GM19468 (cell line): ENCODE measurements at regions not wholly inside any gene's neighbourhood (a gene's known extent, or its start where the extent isn't known, plus 50 kb on each side); places are given as distances from the start of the nearest gene placed in this dataset.

Source experiments
- ATAC-seq: cut with Tn5 transposase; IDR thresholded peaks from one replicate; pipeline ENCODE4 v1.9.1; 2021; ENCODE audit warnings: mild to moderate bottlenecking, moderate library complexity, moderate number of reproducible peaks; ENCODE audit not compliant: unreplicated experiment; ENCODE audit errors: extremely low read depth

GRCh38 chr17:73997059-73997458 lies 206.4 kb upstream of the RPL38 start:
- no peak for ATAC-seq

- no peak for ATAC-seq
Measured at GRCh38 chr17:73998249-73998648, 205.2 kb upstream of the RPL38 start.

- ATAC-seq, result no peak
Measured at GRCh38 chr17:73998653-73999645, 204.5 kb upstream of the RPL38 start.

- ATAC-seq, result no peak
Measured at GRCh38 chr17:74001145-74001544, 202.3 kb upstream of the RPL38 start.

GRCh38 chr17:74002241-74002640 lies 201.2 kb upstream of the RPL38 start:
- ATAC-seq, result no peak

- no peak for ATAC-seq
Measured at GRCh38 chr17:74004056-74004455, 199.4 kb upstream of the RPL38 start.

GRCh38 chr17:74005790-74006189 lies 197.7 kb upstream of the RPL38 start:
- no peak for ATAC-seq

- no peak for ATAC-seq
Measured at GRCh38 chr17:74006371-74006770, 197.1 kb upstream of the RPL38 start.

GRCh38 chr17:74008196-74008595 lies 195.3 kb upstream of the RPL38 start:
- no peak for ATAC-seq

- no peak for ATAC-seq
Measured at GRCh38 chr17:74009056-74009625, 194.3 kb upstream of the RPL38 start.

- ATAC-seq, result no peak
Measured at GRCh38 chr17:74010903-74011302, 192.6 kb upstream of the RPL38 start.

GRCh38 chr17:74011966-74012365 lies 191.5 kb upstream of the RPL38 start:
- no peak for ATAC-seq

GRCh38 chr17:74012465-74012864 lies 191.0 kb upstream of the RPL38 start:
- ATAC-seq, result no peak

GRCh38 chr17:74015316-74015715 lies 188.2 kb upstream of the RPL38 start:
- ATAC-seq, result no peak

GRCh38 chr17:74015990-74016389 lies 187.5 kb upstream of the RPL38 start:
- ATAC-seq, result no peak

GRCh38 chr17:74016461-74016860 lies 187.0 kb upstream of the RPL38 start:
- ATAC-seq, result no peak

GRCh38 chr17:74017466-74017865 lies 186.0 kb upstream of the RPL38 start:
- ATAC-seq, result no peak

GRCh38 chr17:74018115-74018514 lies 185.4 kb upstream of the RPL38 start:
- no peak for ATAC-seq

GRCh38 chr17:74019271-74019670 lies 184.2 kb upstream of the RPL38 start:
- no peak for ATAC-seq

GRCh38 chr17:74019860-74020259 lies 183.6 kb upstream of the RPL38 start:
- no peak for ATAC-seq

- no peak for ATAC-seq
Measured at GRCh38 chr17:74020522-74020921, 183.0 kb upstream of the RPL38 start.
